K562 (cell line): ENCODE measurements at regions not wholly inside any gene's neighbourhood (a gene's known extent, or its start where the extent isn't known, plus 50 kb on each side); places are given as distances from the start of the nearest gene placed in this dataset.

Experiments
- ATAC-seq: fragments of 200-7000 bp; cut with Tn5 transposase; 3 replicates; pipeline ENCODE4 v1.9.1; 2020; ENCODE audit warnings: moderate library complexity
- BruUV-seq: library from RNA; stranded (reverse); fragments of 400-500 nt; replicated peaks from 2 replicates; lab custom pipeline; 2021; lab: Mats Ljungman, UMichigan
- CTCF ChIA-PET: fragments of 300-600 bp; formaldehyde crosslinking; extraction: SDS; loops from one replicate; lab custom pipeline; 2021; ENCODE audit warnings: low intra/inter-chr PET ratio; lab: Yijun Ruan, JAX
- POLR2A ChIA-PET: fragments of 300-600, 350-650 bp; sonication (Branson Sonifier 250); formaldehyde crosslinking; extraction: SDS; loops from one replicate; lab custom pipeline; 2021; ENCODE audit warnings: antibody characterized with exemption, inconsistent platforms; lab: Yijun Ruan, JAX
- DNase-seq, 4 experiments: peaks; one replicate each; pipeline versions ENCODE4 v3.0.0 to v3.0.0-alpha.2; 2011 to 2018; ENCODE audit warnings: low spot score in 3 of 4, mixed read lengths in 3 of 4; ENCODE audit errors: extremely low read depth in 1 of 4
- FAIRE-seq: peaks from 2 replicates; lab custom pipeline; 2011; peaks lifted over from hg19 to GRCh38; lab: Jason Lieb, UNC
- H2AFZ ChIP-seq: 2 replicates; pipeline ENCODE4 v1.6.0; 2011; ENCODE audit warnings: low read depth, low read length, control low read depth, inconsistent platforms
- H3K27ac ChIP-seq: fragments of 200-600 bp; 3 replicates; pipeline ENCODE4 v1.8.0; 2011; ENCODE audit warnings: low read depth, mild to moderate bottlenecking, control low read depth, inconsistent platforms, low read length, moderate library complexity, mixed read lengths; ENCODE audit errors: extremely low read depth
- H3K27me3 ChIP-seq, 2 experiments: fragments of 300-600 bp in 1 of 2; 2 replicates in 1 of 2; 3 replicates in 1 of 2; pipeline versions ENCODE4 v1.6.0 to v1.8.0; 2011; ENCODE audit warnings: inconsistent platforms in 2 of 2, low read length in 2 of 2, mild to moderate bottlenecking in 1 of 2, mixed read lengths in 1 of 2, moderate library complexity in 1 of 2; ENCODE audit not compliant: control insufficient read depth in 2 of 2, insufficient read depth in 2 of 2
- H3K36me3 ChIP-seq: fragments of 300-600 bp; 3 replicates; pipeline ENCODE4 v1.8.0; 2011; ENCODE audit warnings: mild to moderate bottlenecking, low read length, inconsistent platforms; ENCODE audit not compliant: control insufficient read depth, insufficient read depth
- H3K4me1 ChIP-seq, 2 experiments: fragments of 200-600 bp in 1 of 2; replicated peaks in 1 of 2; 2 replicates in 1 of 2; 3 replicates in 1 of 2; pipeline versions ENCODE4 v1.5.1 to v1.8.0; 2011; ENCODE audit warnings: inconsistent platforms in 2 of 2, low read length in 2 of 2, mild to moderate bottlenecking in 1 of 2, mixed read lengths in 1 of 2, moderate library complexity in 1 of 2; ENCODE audit not compliant: control insufficient read depth in 2 of 2, insufficient read depth in 2 of 2
- H3K4me2 ChIP-seq: 2 replicates; pipeline ENCODE4 v1.6.1; 2011; ENCODE audit warnings: low read length, control low read depth, inconsistent platforms, mixed read lengths; ENCODE audit not compliant: insufficient read depth
- H3K4me3 ChIP-seq: fragments of 200-600 bp; sonication (generic), shearing (Covaris generic); 2 replicates; pipeline ENCODE4 v1.5.1; 2016; ENCODE audit warnings: control low read depth, inconsistent platforms
- H3K79me2 ChIP-seq: fragments of 200-600 bp; 3 replicates; pipeline ENCODE4 v1.8.0; 2011; ENCODE audit warnings: low read length, inconsistent platforms; ENCODE audit not compliant: control insufficient read depth, insufficient read depth
- H3K9ac ChIP-seq, 2 experiments: 2 replicates each; pipeline versions ENCODE4 v1.6.0 to v1.6.1; 2011; ENCODE audit warnings: low read depth in 2 of 2, low read length in 2 of 2, control low read depth in 1 of 2, inconsistent platforms in 1 of 2, mild to moderate bottlenecking in 1 of 2, mixed read lengths in 1 of 2; ENCODE audit not compliant: insufficient read depth in 1 of 2
- H3K9me1 ChIP-seq: one replicate; pipeline ENCODE4 v1.6.0; 2011; ENCODE audit warnings: inconsistent platforms, mild to moderate bottlenecking, low read length, moderate library complexity; ENCODE audit not compliant: control insufficient read depth, insufficient read depth
- H3K9me3 ChIP-seq: replicated peaks from 2 replicates; pipeline ENCODE4 v1.5.1; 2011; ENCODE audit warnings: low read depth, low read length, inconsistent platforms; ENCODE audit not compliant: control insufficient read depth, insufficient read depth
- H4K20me1 ChIP-seq: replicated peaks from 2 replicates; pipeline ENCODE4 v1.6.1; 2011; ENCODE audit warnings: low read length, inconsistent platforms, mixed read lengths; ENCODE audit not compliant: control insufficient read depth, insufficient read depth
- CEBPG ChIP-seq, 3 experiments: fragments of 200-800 bp in 1 of 3; sonication (Bioruptor generic) in 1 of 3; sonication (generic) in 1 of 3; formaldehyde crosslinking in 1 of 3; IDR thresholded peaks in 2 of 3; conservative IDR thresholded peaks in 1 of 3; 2 replicates each; pipeline versions ENCODE4 v1.6.1 to v1.8.0; 2016 to 2022; ENCODE audit warnings: missing compliant biosample characterization in 2 of 3, missing genetic modification characterization in 2 of 3, mild to moderate bottlenecking in 1 of 3, missing genetic modification reagents in 1 of 3
- HDGF ChIP-seq: fragments of 450-650 bp; IDR thresholded peaks from 2 replicates; pipeline ENCODE4 v1.6.1; 2016
- MYC ChIP-seq, 2 experiments: fragments of 250-450 bp in 1 of 2; sonication (Bioruptor Pico) in 1 of 2; IDR thresholded peaks; 2 replicates each; pipeline versions ENCODE4 v1.5.1 to v1.6.1; 2012 to 2021; ENCODE audit warnings: low read depth in 2 of 2, borderline replicate concordance in 1 of 2, improper control_type of control experiment in 1 of 2, low read length in 1 of 2, mild to moderate bottlenecking in 1 of 2, moderate library complexity in 1 of 2
- YBX1 ChIP-seq: fragments of 450-650 bp; IDR thresholded peaks from 2 replicates; pipeline ENCODE4 v1.7.1; 2016; ENCODE audit warnings: mild to moderate bottlenecking
- ZC3H8 ChIP-seq: fragments of 450-650 bp; IDR thresholded peaks from 2 replicates; pipeline ENCODE4 v1.6.1; 2017
- WGBS: fragments of 100-300 bp; shearing (Covaris generic); methylation state at CpG from one replicate; pipeline ENCODE4 v1.1.6; 2016; ENCODE audit warnings: low coverage, mixed read lengths; ENCODE audit not compliant: insufficient coverage; ENCODE audit errors: missing lambda C conversion rate; 5-methylcytosine and 5-hydroxymethylcytosine counted together
- in situ Hi-C: fragments of 300-500 bp; cut with MboI; formaldehyde crosslinking; loops from 4 replicates; pipeline ENCODE4 v1.15.0; 2018; ENCODE audit warnings: inconsistent platforms, mixed read lengths
- intact Hi-C: fragments of 100-400 bp; cut with micrococcal nuclease; formaldehyde crosslinking; loops from 2 replicates; pipeline ENCODE4 v1.14.2; 2022

DNA sequence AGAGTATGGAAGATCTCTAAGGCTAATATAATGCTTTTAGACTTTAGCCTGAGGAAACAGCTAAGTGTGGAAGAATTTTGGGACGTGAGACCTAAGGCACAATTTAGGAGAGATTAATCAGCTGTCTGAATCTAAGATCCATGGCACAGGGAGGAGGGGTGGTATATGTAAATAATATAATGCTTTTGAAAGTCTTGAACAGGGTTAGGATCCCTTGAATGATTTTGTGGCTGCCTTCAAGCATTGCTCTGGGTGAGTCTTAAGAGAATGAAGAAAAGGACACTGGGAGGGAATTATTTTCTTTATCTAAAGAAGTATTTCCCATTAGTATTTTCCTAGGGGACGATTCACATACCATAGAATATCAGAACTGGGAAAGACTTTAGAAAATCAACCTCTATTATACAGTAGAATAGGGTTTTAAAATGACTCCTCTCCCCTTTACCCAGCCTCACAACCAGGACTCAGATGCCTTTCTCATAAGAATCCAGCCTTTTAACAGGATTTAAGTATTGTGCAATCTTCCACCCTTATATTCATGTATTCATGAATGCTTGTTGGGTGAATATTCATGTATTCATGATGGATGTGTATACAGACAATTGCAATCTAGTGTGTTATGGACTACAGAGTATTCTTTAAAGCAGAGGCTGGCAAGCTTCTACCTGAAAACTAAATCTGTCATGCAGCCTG is 664.2 kb upstream of the CPEB2 start:
- CTCF ChIA-PET, result no interaction called here
- Histone ChIP-seq H3K9me1 (no peaks in the 10 kb centered on the region), H2AFZ (no peak overlapping the region), H3K4me2 (no peak overlapping the region), H3K4me3 (no peak overlapping the region), H3K36me3 (no peaks in the 10 kb centered on the region), H3K27ac (no peak overlapping the region), H3K4me1 (no peaks in the 10 kb centered on the region), H3K9me3 (0 out of 2 replicates have a peak, but pooled peaks cover 2% of the 10 kb centered on the region), H3K9ac (no peak overlapping the region), H3K27me3 (no peaks in the 10 kb centered on the region), H4K20me1 (no peaks in the 10 kb centered on the region), H3K79me2 (no peaks in the 10 kb centered on the region)
- FAIRE-seq, result no peak
- no peak for ATAC-seq
- no TSS peak for BruUV-seq
- TF ChIP-seq CEBPG (CRISPR knock-in tag; IDR thresholded peaks at IDR 0.05), result no peak
- TF ChIP-seq CEBPG (tag; conservative IDR thresholded peaks at IDR 0.05 in 1 of 2, IDR thresholded peaks at IDR 0.05 in 1 of 2), result peak in 1 of 2 experiments; percentile 61; a peak in 2 of 4 replicates
- TF ChIP-seq HDGF, result no peak
- TF ChIP-seq ZC3H8, result no peak
- no peak for TF ChIP-seq MYC (IDR thresholded peaks at IDR 0.05; ENCODE audit: low read depth, low read length)
- no peak for TF ChIP-seq MYC (CRISPR knock-in tag; IDR thresholded peaks at IDR 0.05; ENCODE audit: borderline replicate concordance, low read depth)
- no peak for TF ChIP-seq YBX1
- in situ Hi-C loops, result no loop called here
- WGBS, result 3% methylated on average over 2 of the region's 2 CpGs
- intact Hi-C loops, result no loop called here
- DNase-seq, result no peak
- POLR2A ChIA-PET, result no interaction called here
